Retinal pigment epithelial cell (primary cell): ENCODE measurements at regions not wholly inside any gene's neighbourhood (a gene's known extent, or its start where the extent isn't known, plus 50 kb on each side); places are given as distances from the start of the nearest gene placed in this dataset.

Experiments
- DNase-seq: peaks from one replicate; pipeline ENCODE4 v3.0.0-alpha.2; 2010; ENCODE audit warnings: low read depth
- H3K4me3 ChIP-seq: 2 replicates; pipeline ENCODE4 v1.5.1; 2011; ENCODE audit warnings: mild to moderate bottlenecking, low read length, control low read depth, moderate library complexity
- CTCF ChIP-seq: conservative IDR thresholded peaks from 2 replicates; pipeline ENCODE4 v1.5.1; 2011; ENCODE audit warnings: low read depth, low read length, control low read depth, inconsistent platforms

- no peak for DNase-seq
- no peak overlapping the region for H3K4me3 ChIP-seq
- no peak for TF ChIP-seq CTCF
Observed at GRCh38 chr17:73814075-73814474, 169.8 kb upstream of the SDK2 start.

GRCh38 chr17:73815474-73815873 lies 171.2 kb upstream of the SDK2 start:
- TF ChIP-seq CTCF = no peak
- H3K4me3 ChIP-seq = no peak overlapping the region
- DNase-seq = no peak

GRCh38 chr17:73819440-73820395 lies 175.5 kb upstream of the SDK2 start:
- no peak overlapping the region for H3K4me3 ChIP-seq
- DNase-seq = no peak
- no peak for TF ChIP-seq CTCF

- no peak for DNase-seq
- no peak overlapping the region for H3K4me3 ChIP-seq
- TF ChIP-seq CTCF = no peak
Observed at GRCh38 chr17:73820686-73821448, 176.6 kb upstream of the SDK2 start.

GRCh38 chr17:73821665-73822064 lies 177.4 kb upstream of the SDK2 start:
- no peak for TF ChIP-seq CTCF
- no peak overlapping the region for H3K4me3 ChIP-seq
- no peak for DNase-seq

- DNase-seq = no peak
- no peak for TF ChIP-seq CTCF
- no peak overlapping the region for H3K4me3 ChIP-seq
Observed at GRCh38 chr17:73822371-73822770, 178.1 kb upstream of the SDK2 start.
